Mucosa of rectum (tissue), 2 donors: ENCODE measurements at regions not wholly inside any gene's neighbourhood (a gene's known extent, or its start where the extent isn't known, plus 50 kb on each side); places are given as distances from the start of the nearest gene placed in this dataset.

Experiments
- H3K27ac ChIP-seq, 2 donors: one replicate each; pipeline ENCODE4 v1.7.0; 2013; ENCODE audit warnings: inconsistent platforms in 2 of 2, low read depth in 2 of 2, low read length in 2 of 2
- H3K27me3 ChIP-seq, 2 donors: one replicate each; pipeline ENCODE4 v1.7.0; 2013; ENCODE audit warnings: low read length in 2 of 2; ENCODE audit not compliant: control insufficient read depth in 2 of 2, insufficient read depth in 2 of 2
- H3K36me3 ChIP-seq, 2 donors: one replicate each; pipeline ENCODE4 v1.7.0; 2013; ENCODE audit warnings: low read length in 2 of 2; ENCODE audit not compliant: control insufficient read depth in 2 of 2, insufficient read depth in 2 of 2
- H3K4me1 ChIP-seq, 2 donors: one replicate each; pipeline ENCODE4 v1.7.0; 2013; ENCODE audit warnings: low read length in 2 of 2, mild to moderate bottlenecking in 1 of 2; ENCODE audit not compliant: control insufficient read depth in 2 of 2, insufficient read depth in 2 of 2
- H3K4me3 ChIP-seq, 2 donors: one replicate each; pipeline ENCODE4 v1.7.0; 2013; ENCODE audit warnings: low read length in 2 of 2
- H3K9ac ChIP-seq, 2 donors: one replicate each; pipeline ENCODE4 v1.7.0; 2013; ENCODE audit warnings: low read length in 2 of 2, low read depth in 1 of 2, mild to moderate bottlenecking in 1 of 2
- H3K9me3 ChIP-seq, 2 donors: one replicate each; pipeline ENCODE4 v1.7.0; 2013; ENCODE audit warnings: low read length in 2 of 2; ENCODE audit not compliant: control insufficient read depth in 2 of 2
- donor health status: healthy.
- donor health status: Normal muscosa, but diverticular disease.

DNA sequence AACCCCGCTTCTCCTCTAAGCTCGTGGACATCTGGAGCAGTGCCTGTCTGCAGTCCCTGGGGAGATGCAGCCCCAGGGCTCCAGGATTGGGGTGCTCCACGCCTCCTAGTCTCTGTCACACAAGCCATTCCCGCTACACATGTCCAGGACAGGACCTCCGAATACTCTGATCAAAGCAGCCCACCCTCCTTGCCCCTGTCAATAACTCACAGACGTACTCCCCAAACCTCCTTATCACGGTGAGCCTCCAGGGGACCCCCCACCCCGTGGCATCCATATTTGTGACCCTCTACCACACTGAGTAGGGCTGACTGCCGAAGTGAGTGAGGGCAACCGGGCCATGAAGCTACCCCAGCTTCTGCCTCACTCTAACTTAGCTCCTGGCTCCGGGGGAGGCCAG, 727.7 kb downstream of the GALR1 start:
- Histone ChIP-seq H3K27me3 (no peaks in the 10 kb centered on the region), H3K9ac (no peak overlapping the region), H3K9me3 (peaks cover 2 to 3% of the 10 kb centered on the region in 2 donors), H3K36me3 (no peaks in the 10 kb centered on the region), H3K4me1 (no peaks in the 10 kb centered on the region), H3K27ac (no peak overlapping the region), H3K4me3 (no peak overlapping the region)

DNA sequence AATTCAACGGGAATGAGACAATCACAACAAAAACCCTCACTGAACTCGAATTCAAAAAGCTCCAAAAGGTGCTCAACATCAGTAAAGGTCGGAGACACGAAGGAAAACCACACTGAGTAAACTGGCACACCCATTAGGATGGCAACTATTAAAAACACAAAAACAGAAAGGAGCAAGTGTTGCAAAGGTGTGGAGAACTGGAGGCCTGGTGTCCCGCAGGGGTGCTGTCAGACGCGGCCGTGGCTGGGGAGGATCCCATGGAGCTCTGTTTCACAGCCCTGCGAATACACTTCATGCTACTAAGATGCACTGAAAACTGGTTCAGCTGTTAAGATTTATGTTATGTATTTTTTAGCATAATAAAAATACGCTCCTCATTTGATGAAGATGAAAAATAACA, 730.6 kb downstream of the GALR1 start:
- peaks cover 2 to 8% of the 10 kb centered on the region in 2 donors for H3K9me3 ChIP-seq
- H3K27me3 ChIP-seq = no peaks in the 10 kb centered on the region
- no peaks in the 10 kb centered on the region for H3K4me1 ChIP-seq
- H3K9ac ChIP-seq = no peak overlapping the region
- H3K36me3 ChIP-seq = no peaks in the 10 kb centered on the region
- H3K4me3 ChIP-seq = no peak overlapping the region
- no peak overlapping the region for H3K27ac ChIP-seq

DNA sequence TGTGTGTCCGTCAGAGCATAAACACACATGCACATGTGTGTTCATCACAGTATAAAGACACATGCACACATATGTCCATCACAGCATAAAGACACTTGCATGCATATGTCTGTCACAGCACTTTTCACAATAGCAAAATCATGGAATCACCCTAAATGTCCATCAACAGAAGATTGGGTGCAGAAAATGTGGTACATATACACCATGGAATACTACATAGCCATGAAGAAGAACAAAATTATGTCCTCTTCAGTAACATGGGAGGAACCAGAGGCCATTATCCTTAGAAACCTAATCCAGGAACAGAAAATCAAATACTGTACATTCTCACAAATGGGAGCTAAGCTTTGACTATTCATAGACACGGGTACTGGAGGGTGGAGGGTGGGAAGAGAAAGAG, 732.2 kb downstream of the GALR1 start:
- Histone ChIP-seq H3K27me3 (no peaks in the 10 kb centered on the region), H3K4me1 (no peaks in the 10 kb centered on the region), H3K36me3 (no peaks in the 10 kb centered on the region), H3K9ac (no peak overlapping the region), H3K27ac (no peak overlapping the region), H3K9me3 (peaks cover 2 to 8% of the 10 kb centered on the region in 2 donors), H3K4me3 (no peak overlapping the region)

DNA sequence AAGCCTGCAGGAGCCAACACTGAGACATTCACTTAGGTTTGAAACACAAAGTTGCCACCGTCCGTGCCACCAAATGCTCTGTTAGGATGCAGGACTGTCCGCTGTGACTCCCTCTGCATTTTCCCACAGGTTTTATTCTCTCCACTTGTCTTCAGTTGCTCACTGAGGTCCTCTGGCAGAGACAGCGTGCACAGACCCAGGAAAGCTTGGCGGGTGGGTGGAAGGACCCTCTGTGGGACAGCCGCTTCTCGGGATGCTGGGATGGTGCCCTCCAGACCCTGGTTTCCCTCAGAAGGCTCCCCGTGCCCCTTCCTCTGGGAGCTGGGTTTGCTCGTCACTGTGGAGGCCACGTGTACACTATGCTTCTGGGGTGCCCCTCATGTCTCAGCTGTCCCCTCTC, 733.6 kb downstream of the GALR1 start:
- Histone ChIP-seq H3K27ac (no peak overlapping the region), H3K4me1 (no peaks in the 10 kb centered on the region), H3K36me3 (no peaks in the 10 kb centered on the region), H3K9me3 (peaks cover 0 to 8% of the 10 kb centered on the region in 2 donors), H3K9ac (no peak overlapping the region), H3K4me3 (no peak overlapping the region), H3K27me3 (no peaks in the 10 kb centered on the region)

DNA sequence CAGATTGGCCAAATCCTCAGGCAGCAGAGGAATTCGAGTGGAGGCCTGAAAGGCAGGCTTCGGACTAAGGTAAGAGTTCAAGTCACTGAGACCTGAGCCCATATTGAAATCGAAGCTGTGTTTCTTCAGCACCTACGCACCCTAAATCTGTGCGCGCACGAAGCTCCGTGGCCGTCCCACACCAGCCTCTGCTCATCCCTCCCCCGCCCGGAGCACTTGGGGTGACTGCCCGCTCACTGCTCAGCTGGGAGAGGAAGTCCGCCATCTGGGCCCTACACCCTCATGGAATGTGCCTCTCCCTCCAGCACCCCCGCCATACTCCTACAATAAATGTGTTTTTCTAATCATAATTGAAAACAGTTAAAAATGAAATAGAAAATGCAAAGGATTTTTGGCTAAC, 734.5 kb downstream of the GALR1 start:
- Histone ChIP-seq H3K4me1 (no peaks in the 10 kb centered on the region), H3K36me3 (no peaks in the 10 kb centered on the region), H3K9me3 (peaks cover 0 to 8% of the 10 kb centered on the region in 2 donors), H3K27me3 (no peaks in the 10 kb centered on the region), H3K4me3 (no peak overlapping the region), H3K9ac (no peak overlapping the region), H3K27ac (no peak overlapping the region)

DNA sequence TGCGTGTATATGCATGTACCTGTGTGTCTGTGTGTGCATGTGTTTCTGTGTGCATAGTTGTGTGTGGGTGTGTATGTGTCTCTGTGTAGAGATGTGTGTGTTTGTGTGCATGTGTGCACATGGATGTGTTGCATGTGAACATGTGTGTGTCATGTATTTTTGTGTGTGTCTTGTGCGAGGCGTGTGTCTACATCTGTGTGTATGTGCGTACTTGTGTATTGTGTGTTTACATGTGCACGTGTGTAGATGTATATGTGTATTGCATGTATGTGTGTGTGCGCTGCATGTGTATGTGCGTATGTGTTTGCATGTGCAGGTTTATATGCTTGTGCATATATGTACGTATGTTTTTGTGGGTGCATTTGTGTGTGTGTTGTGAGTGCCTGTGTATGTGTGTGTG, 735.2 kb downstream of the GALR1 start:
- Histone ChIP-seq H3K9me3 (peaks cover 0 to 8% of the 10 kb centered on the region in 2 donors), H3K36me3 (no peaks in the 10 kb centered on the region), H3K4me3 (no peak overlapping the region), H3K27me3 (no peaks in the 10 kb centered on the region), H3K4me1 (no peaks in the 10 kb centered on the region), H3K27ac (no peak overlapping the region), H3K9ac (no peak overlapping the region)

DNA sequence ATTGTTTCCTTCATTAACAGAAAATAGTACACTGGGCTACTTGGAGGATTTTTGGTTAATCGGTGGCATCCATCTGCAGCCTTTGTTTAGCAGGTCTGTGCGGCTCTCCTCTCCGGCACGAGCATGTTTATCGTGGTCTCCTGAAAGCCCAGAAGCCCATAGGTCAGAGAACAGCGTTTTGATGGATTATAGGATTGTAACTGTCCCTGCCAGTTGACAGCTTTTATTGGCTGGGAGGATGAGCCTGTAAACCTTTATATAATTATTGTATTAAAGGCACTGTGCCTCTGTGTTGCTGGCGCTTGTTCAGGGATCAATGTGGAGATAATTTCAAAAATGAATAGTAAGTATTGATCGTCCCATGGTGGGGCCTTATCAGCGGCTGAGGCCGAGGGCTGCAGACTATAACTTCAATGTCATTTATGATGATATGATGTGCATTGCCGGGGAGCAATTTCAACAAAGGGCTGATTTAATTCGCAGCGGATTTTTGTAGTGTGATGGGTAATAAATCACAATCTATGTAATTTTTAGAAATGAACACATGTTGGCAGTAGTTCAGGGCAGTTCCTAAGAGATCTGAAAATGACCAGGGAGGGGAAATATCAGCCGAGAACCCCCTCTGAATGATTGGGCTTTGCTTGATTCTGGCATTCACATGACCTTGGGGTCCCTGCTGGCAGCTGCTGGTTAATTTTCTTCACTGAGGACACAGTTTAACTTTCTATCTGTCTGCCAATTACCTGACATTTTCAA, 736.1 kb downstream of the GALR1 start:
- H3K4me3 ChIP-seq = no peak overlapping the region
- H3K36me3 ChIP-seq = no peaks in the 10 kb centered on the region
- no peaks in the 10 kb centered on the region for H3K27me3 ChIP-seq
- peaks cover 0 to 8% of the 10 kb centered on the region in 2 donors for H3K9me3 ChIP-seq
- no peak overlapping the region for H3K9ac ChIP-seq
- no peaks in the 10 kb centered on the region for H3K4me1 ChIP-seq
- no peak overlapping the region for H3K27ac ChIP-seq

DNA sequence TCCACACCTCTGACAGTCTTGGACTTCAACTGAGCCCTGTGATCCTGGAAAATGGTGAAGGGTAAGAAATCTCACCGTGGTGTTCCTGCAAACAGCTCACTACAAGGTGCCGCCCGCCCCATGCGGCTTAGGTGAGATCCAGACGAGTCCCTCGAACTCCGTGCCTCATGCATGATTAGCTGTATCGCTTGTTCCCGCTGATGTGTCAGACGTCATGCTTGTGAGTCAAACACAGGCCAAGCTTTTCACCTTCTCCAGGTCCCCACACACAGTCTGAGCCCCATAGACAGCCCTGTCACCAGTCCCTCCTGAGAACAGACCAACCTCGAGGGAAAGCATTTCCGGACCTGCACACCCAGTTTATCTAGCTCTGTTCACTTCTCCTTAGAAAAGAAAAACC, 740.5 kb downstream of the GALR1 start:
- Histone ChIP-seq H3K9me3 (no peaks in the 10 kb centered on the region), H3K4me3 (no peak overlapping the region), H3K36me3 (no peaks in the 10 kb centered on the region), H3K27me3 (no peaks in the 10 kb centered on the region), H3K4me1 (no peaks in the 10 kb centered on the region), H3K27ac (no peak overlapping the region), H3K9ac (no peak overlapping the region)

DNA sequence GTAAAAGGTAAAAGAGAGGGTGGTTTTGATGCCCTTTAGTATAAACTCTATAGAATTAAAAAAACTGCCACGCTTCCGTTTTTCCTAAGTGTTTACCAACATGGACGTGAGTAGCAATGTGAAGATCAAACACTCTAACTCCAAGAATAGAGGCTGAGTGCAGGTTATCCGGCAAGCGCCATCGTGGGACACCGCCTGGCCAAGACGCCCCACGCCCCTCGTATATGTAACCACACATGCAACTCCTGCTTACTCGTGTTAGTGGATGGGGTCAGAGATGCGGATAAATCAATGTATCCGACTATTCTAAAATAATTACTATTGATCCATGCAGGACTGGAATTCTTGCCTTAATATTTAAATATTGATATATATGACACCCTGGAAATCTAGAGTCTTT, 741.3 kb downstream of the GALR1 start:
- H3K4me1 ChIP-seq = no peaks in the 10 kb centered on the region
- H3K27ac ChIP-seq = no peak overlapping the region
- H3K9me3 ChIP-seq = no peaks in the 10 kb centered on the region
- no peak overlapping the region for H3K4me3 ChIP-seq
- H3K27me3 ChIP-seq = no peaks in the 10 kb centered on the region
- no peak overlapping the region for H3K9ac ChIP-seq
- H3K36me3 ChIP-seq = no peaks in the 10 kb centered on the region

DNA sequence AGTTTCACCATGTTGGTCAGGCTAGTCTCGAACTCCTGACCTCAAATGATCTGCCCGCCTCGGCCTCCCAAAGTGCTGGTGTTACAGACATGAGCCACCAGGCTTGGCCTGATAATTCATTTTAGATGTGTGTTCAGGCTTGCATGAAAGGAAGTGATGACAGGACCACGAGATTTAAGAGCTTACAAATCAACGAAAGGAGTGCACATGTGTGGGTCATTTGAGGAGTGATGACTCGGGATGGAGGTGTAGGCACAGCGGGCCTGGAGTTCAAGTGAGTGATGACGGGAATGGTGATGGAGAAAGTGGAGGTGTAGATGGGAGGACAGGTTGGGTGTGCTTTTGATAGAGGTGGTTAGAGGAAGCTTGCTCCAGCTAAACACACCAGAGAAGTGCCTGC, 742.4 kb downstream of the GALR1 start:
- Histone ChIP-seq H3K27me3 (no peaks in the 10 kb centered on the region), H3K4me3 (no peak overlapping the region), H3K36me3 (no peaks in the 10 kb centered on the region)

More for the DNA sequence above, 742.4 kb downstream of the GALR1 start:
- H3K4me1 ChIP-seq = no peaks in the 10 kb centered on the region
- H3K27ac ChIP-seq = no peak overlapping the region
- no peaks in the 10 kb centered on the region for H3K9me3 ChIP-seq
- H3K9ac ChIP-seq = no peak overlapping the region
